ENCODE measurements at regions not wholly inside any gene's neighbourhood (a gene's known extent, or its start where the extent isn't known, plus 50 kb on each side); places are given as distances from the start of the nearest gene placed in this dataset.

- Histone ChIP-seq H3K9me3 (replicated peaks; ENCODE audit: control insufficient read depth, low read depth, low read length) (no peaks in the 10 kb centered on the region), H3K36me3 (ENCODE audit: control insufficient read depth, insufficient read depth, low read length) (no peaks in the 10 kb centered on the region), H3K27me3 (ENCODE audit: control insufficient read depth, insufficient read depth, low read length) (no peaks in the 10 kb centered on the region), H3K4me1 (ENCODE audit: control insufficient read depth, insufficient read depth, low read length) (no peaks in the 10 kb centered on the region), H3K27ac (ENCODE audit: low read length) (no peak overlapping the region), H3K4me3 (ENCODE audit: low read length) (no peak overlapping the region)
- no CpG with 5 or more reads among the region's 2 CpGs for WGBS (ENCODE audit: insufficient coverage)
- peak; percentile 6 for DNase-seq
Measured at GRCh38 chr13:97809576-97809975, 143.9 kb upstream of the IPO5 start.

- peak; percentile 43 for DNase-seq
- 33% methylated on average over 1 of the region's 3 CpGs for WGBS (ENCODE audit: insufficient coverage)
- no peaks in the 10 kb centered on the region for H3K27me3 ChIP-seq (ENCODE audit: control insufficient read depth, insufficient read depth, low read length)
- no peaks in the 10 kb centered on the region for H3K9me3 ChIP-seq (replicated peaks; ENCODE audit: control insufficient read depth, low read depth, low read length)
- no peak overlapping the region for H3K27ac ChIP-seq (ENCODE audit: low read length)
- H3K36me3 ChIP-seq (ENCODE audit: control insufficient read depth, insufficient read depth, low read length) = no peaks in the 10 kb centered on the region
- no peaks in the 10 kb centered on the region for H3K4me1 ChIP-seq (ENCODE audit: control insufficient read depth, insufficient read depth, low read length)
- H3K4me3 ChIP-seq (ENCODE audit: low read length) = no peak overlapping the region
Measured at GRCh38 chr13:97810152-97810551, 143.3 kb upstream of the IPO5 start.

DNA sequence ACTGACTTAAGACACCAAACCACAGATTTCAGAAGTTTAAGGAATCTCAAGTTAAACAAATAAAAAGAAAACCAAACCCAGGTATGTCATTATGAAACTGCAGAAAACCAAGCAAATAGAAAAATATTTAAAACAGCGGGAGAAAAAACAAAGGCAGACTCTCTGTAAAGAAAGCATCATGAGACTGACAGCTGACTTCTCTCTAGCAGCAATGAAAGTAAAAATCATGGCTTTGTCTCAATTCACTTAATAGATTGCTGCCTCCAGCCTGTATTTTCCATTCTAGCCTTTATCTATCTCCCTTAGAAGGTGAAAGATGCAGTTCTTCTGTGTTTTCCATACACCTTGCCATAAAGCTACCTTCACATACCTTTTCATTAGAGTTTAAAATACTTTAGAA lies 131.1 kb upstream of the IPO5 start:
- H3K4me3 ChIP-seq (ENCODE audit: low read length) = no peak overlapping the region
- no CpG with 5 or more reads among the region's 1 CpG for WGBS (ENCODE audit: insufficient coverage)
- H3K4me1 ChIP-seq (ENCODE audit: control insufficient read depth, insufficient read depth, low read length) = no peaks in the 10 kb centered on the region
- H3K27ac ChIP-seq (ENCODE audit: low read length) = no peak overlapping the region
- H3K36me3 ChIP-seq (ENCODE audit: control insufficient read depth, insufficient read depth, low read length) = no peaks in the 10 kb centered on the region
- H3K27me3 ChIP-seq (ENCODE audit: control insufficient read depth, insufficient read depth, low read length) = no peaks in the 10 kb centered on the region
- DNase-seq = no peak
- H3K9me3 ChIP-seq (replicated peaks; ENCODE audit: control insufficient read depth, low read depth, low read length) = no peaks in the 10 kb centered on the region

DNA sequence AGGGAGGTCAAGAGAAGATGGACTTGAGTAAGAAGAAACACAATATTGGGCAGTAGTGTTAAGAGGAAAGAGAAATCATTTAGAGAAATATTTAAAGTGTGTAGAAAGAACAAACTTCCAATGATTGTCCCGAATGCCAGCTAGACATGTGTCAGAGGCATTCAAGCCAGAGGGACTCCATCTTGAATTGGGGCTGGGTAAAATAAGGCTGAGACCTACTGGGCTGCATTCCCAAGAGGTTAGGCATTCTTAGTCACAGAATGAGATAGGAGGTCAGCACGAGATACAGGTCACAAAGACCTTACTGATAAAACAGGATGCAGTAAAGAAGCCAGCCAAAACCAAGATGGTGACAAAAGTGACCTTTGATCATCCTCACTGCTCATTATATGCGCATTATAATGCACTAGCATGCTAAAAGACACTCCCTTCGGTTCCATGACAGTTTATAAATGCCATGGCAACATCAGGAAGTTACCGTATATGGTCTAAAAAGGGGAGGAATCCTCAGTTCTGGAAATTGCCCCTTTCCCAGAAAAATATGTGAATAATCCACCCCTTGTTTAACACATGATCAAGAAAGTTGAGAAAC lies 127.0 kb upstream of the IPO5 start:
- H3K4me1 ChIP-seq (ENCODE audit: control insufficient read depth, insufficient read depth, low read length) = no peaks in the 10 kb centered on the region
- no peak for DNase-seq
- H3K27me3 ChIP-seq (ENCODE audit: control insufficient read depth, insufficient read depth, low read length) = no peaks in the 10 kb centered on the region
- no peak overlapping the region for H3K4me3 ChIP-seq (ENCODE audit: low read length)
- H3K9me3 ChIP-seq (replicated peaks; ENCODE audit: control insufficient read depth, low read depth, low read length) = no peaks in the 10 kb centered on the region
- 80% methylated on average over 2 of the region's 5 CpGs for WGBS (ENCODE audit: insufficient coverage)
- H3K36me3 ChIP-seq (ENCODE audit: control insufficient read depth, insufficient read depth, low read length) = no peaks in the 10 kb centered on the region
- no peak overlapping the region for H3K27ac ChIP-seq (ENCODE audit: low read length)

- Histone ChIP-seq H3K9me3 (replicated peaks; ENCODE audit: control insufficient read depth, low read depth, low read length) (no peaks in the 10 kb centered on the region), H3K4me1 (ENCODE audit: control insufficient read depth, insufficient read depth, low read length) (no peaks in the 10 kb centered on the region), H3K36me3 (ENCODE audit: control insufficient read depth, insufficient read depth, low read length) (no peaks in the 10 kb centered on the region), H3K27me3 (ENCODE audit: control insufficient read depth, insufficient read depth, low read length) (no peaks in the 10 kb centered on the region), H3K4me3 (ENCODE audit: low read length) (no peak overlapping the region), H3K27ac (ENCODE audit: low read length) (no peak overlapping the region)
- no peak for DNase-seq
- no CpG with 5 or more reads among the region's 5 CpGs for WGBS (ENCODE audit: insufficient coverage)
Measured at GRCh38 chr13:97834250-97834649, 119.2 kb upstream of the IPO5 start.

DNA sequence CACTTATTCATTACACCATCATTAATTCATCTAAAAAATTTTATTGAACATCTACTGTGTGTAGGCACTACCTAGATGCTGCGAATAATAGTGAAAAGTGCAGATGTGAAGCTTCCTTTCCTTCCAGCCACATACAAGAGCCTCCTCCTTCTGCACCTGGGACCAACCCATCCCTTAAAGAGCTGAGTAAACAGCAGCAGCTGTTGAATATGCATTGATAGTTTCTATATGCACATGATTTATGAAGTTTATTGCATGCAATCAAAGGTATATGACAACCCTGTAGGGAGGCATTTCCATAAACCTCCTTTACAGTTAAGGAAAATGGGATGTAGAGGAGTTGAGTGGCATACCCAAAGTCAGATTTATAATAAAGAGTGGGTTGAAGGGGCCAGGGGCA lies 110.3 kb upstream of the IPO5 start:
- H3K9me3 ChIP-seq (replicated peaks; ENCODE audit: control insufficient read depth, low read depth, low read length) = no peaks in the 10 kb centered on the region
- no peaks in the 10 kb centered on the region for H3K27me3 ChIP-seq (ENCODE audit: control insufficient read depth, insufficient read depth, low read length)
- no peak overlapping the region for H3K27ac ChIP-seq (ENCODE audit: low read length)
- no CpG with 5 or more reads among the region's 1 CpG for WGBS (ENCODE audit: insufficient coverage)
- H3K36me3 ChIP-seq (ENCODE audit: control insufficient read depth, insufficient read depth, low read length) = no peaks in the 10 kb centered on the region
- H3K4me3 ChIP-seq (ENCODE audit: low read length) = no peak overlapping the region
- DNase-seq = no peak
- no peaks in the 10 kb centered on the region for H3K4me1 ChIP-seq (ENCODE audit: control insufficient read depth, insufficient read depth, low read length)

DNA sequence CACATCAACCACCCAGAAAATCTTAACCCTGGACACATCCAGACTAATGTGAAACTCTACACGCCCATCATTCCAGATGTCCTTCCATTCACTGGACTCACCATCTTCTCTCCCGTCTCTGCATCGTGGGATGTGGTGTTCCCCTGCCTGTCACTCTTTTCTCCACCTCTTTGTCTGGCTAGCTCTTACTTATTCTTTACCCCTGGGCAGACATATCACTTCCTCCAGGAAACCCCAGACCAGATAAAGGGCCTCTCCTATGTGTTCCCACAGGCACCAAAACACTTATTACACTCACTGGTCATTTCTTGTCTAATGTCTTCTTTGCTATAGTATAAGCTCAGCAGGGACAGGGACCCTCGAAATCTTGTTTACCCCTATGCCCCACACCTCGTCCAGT lies 109.3 kb upstream of the IPO5 start:
- DNase-seq = no peak
- no peak overlapping the region for H3K27ac ChIP-seq (ENCODE audit: low read length)
- H3K9me3 ChIP-seq (replicated peaks; ENCODE audit: control insufficient read depth, low read depth, low read length) = no peaks in the 10 kb centered on the region
- no peak overlapping the region for H3K4me3 ChIP-seq (ENCODE audit: low read length)
- no peaks in the 10 kb centered on the region for H3K4me1 ChIP-seq (ENCODE audit: control insufficient read depth, insufficient read depth, low read length)
- H3K36me3 ChIP-seq (ENCODE audit: control insufficient read depth, insufficient read depth, low read length) = no peaks in the 10 kb centered on the region
- 81% methylated on average over 3 of the region's 5 CpGs for WGBS (ENCODE audit: insufficient coverage)
- H3K27me3 ChIP-seq (ENCODE audit: control insufficient read depth, insufficient read depth, low read length) = no peaks in the 10 kb centered on the region

- no peak overlapping the region for H3K27ac ChIP-seq (ENCODE audit: low read length)
- no peaks in the 10 kb centered on the region for H3K36me3 ChIP-seq (ENCODE audit: control insufficient read depth, insufficient read depth, low read length)
- peak; percentile 10 for DNase-seq
- H3K4me1 ChIP-seq (ENCODE audit: control insufficient read depth, insufficient read depth, low read length) = no peaks in the 10 kb centered on the region
- WGBS (ENCODE audit: insufficient coverage) = 68% methylated on average over 3 of the region's 3 CpGs
- H3K4me3 ChIP-seq (ENCODE audit: low read length) = no peak overlapping the region
- H3K9me3 ChIP-seq (replicated peaks; ENCODE audit: control insufficient read depth, low read depth, low read length) = no peaks in the 10 kb centered on the region
- no peaks in the 10 kb centered on the region for H3K27me3 ChIP-seq (ENCODE audit: control insufficient read depth, insufficient read depth, low read length)
Measured at GRCh38 chr13:97848886-97849285, 104.6 kb upstream of the IPO5 start.

DNA sequence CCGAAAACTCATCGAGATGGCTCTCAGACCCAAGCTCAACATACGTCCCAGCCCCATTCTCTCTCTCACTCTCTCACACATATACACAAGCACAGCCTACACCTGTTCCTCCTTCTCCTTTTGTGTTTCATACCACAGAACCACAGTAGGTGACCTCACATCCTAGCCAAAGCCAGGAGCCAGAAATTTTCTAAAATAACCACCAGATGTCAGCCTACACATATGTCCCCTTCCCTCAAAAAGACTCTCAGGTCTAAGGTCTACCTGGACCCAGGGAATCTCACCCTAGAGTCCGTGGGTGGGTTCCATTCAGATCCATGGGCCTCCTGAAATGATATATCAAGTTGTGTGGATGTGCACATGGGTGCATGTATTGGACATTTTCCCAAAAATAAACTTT lies 104.2 kb upstream of the IPO5 start:
- DNase-seq = peak; percentile 31
- no peaks in the 10 kb centered on the region for H3K4me1 ChIP-seq (ENCODE audit: control insufficient read depth, insufficient read depth, low read length)

GRCh38 chr13:97851269-97851668 lies 102.2 kb upstream of the IPO5 start:
- WGBS (ENCODE audit: insufficient coverage) = no CpG with 5 or more reads among the region's 4 CpGs
- no peaks in the 10 kb centered on the region for H3K9me3 ChIP-seq (replicated peaks; ENCODE audit: control insufficient read depth, low read depth, low read length)
- no peak overlapping the region for H3K27ac ChIP-seq (ENCODE audit: low read length)
- no peak overlapping the region for H3K4me3 ChIP-seq (ENCODE audit: low read length)
- H3K36me3 ChIP-seq (ENCODE audit: control insufficient read depth, insufficient read depth, low read length) = no peaks in the 10 kb centered on the region
- DNase-seq = no peak
- no peaks in the 10 kb centered on the region for H3K27me3 ChIP-seq (ENCODE audit: control insufficient read depth, insufficient read depth, low read length)
- peaks cover 6% of the 10 kb centered on the region for H3K4me1 ChIP-seq (ENCODE audit: control insufficient read depth, insufficient read depth, low read length)

More for the DNA sequence above, 104.2 kb upstream of the IPO5 start:
- 75% methylated on average over 3 of the region's 4 CpGs for WGBS (ENCODE audit: insufficient coverage)
- Histone ChIP-seq H3K9me3 (replicated peaks; ENCODE audit: control insufficient read depth, low read depth, low read length) (no peaks in the 10 kb centered on the region), H3K27me3 (ENCODE audit: control insufficient read depth, insufficient read depth, low read length) (no peaks in the 10 kb centered on the region), H3K4me3 (ENCODE audit: low read length) (no peak overlapping the region), H3K27ac (ENCODE audit: low read length) (no peak overlapping the region), H3K36me3 (ENCODE audit: control insufficient read depth, insufficient read depth, low read length) (no peaks in the 10 kb centered on the region)

Measured in muscle of leg (tissue), 3 donors.